ENCODE measurements at regions not wholly inside any gene's neighbourhood (a gene's known extent, or its start where the extent isn't known, plus 50 kb on each side); places are given as distances from the start of the nearest gene placed in this dataset.

DNA sequence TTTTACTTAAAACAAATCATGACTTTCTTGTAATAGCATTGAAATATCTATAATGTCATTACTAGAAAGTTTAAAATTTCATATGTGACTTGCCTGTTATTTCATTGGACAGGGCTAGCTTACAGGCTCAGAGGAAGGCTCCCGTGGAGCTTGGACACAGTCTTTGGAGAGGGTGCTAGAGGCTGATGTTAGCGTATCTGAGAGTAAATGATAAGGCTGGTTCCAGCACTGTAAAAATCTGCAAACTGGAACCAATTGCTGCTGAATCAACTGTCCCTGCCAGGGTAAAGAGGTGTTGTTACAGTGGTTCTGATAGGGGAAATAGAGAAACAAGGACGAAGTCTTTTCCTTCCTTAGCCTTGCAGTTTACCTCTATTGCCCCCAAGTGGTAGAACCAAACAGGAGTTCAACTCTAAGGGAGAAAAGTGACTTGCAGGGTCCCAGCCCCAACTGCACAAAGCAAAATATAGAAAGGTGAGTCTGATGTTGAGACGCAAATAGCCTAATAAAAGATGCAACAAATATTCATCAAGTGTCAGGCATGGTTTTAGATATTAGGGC, 901.7 kb downstream of the DIAPH3 start:
- TF ChIP-seq, protein P1, sequence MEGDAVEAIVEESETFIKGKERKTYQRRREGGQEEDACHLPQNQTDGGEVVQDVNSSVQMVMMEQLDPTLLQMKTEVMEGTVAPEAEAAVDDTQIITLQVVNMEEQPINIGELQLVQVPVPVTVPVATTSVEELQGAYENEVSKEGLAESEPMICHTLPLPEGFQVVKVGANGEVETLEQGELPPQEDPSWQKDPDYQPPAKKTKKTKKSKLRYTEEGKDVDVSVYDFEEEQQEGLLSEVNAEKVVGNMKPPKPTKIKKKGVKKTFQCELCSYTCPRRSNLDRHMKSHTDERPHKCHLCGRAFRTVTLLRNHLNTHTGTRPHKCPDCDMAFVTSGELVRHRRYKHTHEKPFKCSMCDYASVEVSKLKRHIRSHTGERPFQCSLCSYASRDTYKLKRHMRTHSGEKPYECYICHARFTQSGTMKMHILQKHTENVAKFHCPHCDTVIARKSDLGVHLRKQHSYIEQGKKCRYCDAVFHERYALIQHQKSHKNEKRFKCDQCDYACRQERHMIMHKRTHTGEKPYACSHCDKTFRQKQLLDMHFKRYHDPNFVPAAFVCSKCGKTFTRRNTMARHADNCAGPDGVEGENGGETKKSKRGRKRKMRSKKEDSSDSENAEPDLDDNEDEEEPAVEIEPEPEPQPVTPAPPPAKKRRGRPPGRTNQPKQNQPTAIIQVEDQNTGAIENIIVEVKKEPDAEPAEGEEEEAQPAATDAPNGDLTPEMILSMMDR (IDR thresholded peaks at IDR 0.05; ENCODE audit: low read depth, low read length): peak; percentile 94
- Histone ChIP-seq H3K4me3 (ENCODE audit: low read depth, low read length) (no peak overlapping the region; the same call in 1 of the 2 replicates), H3K27me3 (no peaks in the 10 kb centered on the region), H3K9me3 (no peaks in the 10 kb centered on the region), H3K36me3 (no peaks in the 10 kb centered on the region), H3K4me1 (peaks cover 53% of the 10 kb centered on the region)
- peak; percentile 39 for DNase-seq

DNA sequence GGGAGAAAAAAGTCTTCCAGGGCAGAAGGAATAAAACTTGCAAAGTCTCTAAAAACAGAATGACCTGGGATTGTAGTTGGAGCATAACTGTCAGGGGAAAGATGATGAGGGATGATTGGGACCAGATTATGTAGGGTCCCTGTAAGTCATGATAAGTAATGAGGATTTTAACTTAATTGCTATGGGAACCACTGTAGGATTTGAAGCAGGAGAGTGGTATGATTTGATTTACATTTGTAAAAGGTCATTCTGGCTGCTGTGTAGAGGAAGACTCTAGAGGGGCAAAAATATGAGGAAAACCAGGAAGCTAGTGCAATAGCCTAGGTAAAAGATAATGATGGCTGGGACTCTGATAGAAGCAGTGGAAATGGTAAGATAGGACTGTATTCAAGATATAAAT, 900.2 kb downstream of the DIAPH3 start:
- TF ChIP-seq, protein P1 (IDR thresholded peaks at IDR 0.05; ENCODE audit: low read depth, low read length): no peak
- H3K9me3 ChIP-seq: no peaks in the 10 kb centered on the region

DNA sequence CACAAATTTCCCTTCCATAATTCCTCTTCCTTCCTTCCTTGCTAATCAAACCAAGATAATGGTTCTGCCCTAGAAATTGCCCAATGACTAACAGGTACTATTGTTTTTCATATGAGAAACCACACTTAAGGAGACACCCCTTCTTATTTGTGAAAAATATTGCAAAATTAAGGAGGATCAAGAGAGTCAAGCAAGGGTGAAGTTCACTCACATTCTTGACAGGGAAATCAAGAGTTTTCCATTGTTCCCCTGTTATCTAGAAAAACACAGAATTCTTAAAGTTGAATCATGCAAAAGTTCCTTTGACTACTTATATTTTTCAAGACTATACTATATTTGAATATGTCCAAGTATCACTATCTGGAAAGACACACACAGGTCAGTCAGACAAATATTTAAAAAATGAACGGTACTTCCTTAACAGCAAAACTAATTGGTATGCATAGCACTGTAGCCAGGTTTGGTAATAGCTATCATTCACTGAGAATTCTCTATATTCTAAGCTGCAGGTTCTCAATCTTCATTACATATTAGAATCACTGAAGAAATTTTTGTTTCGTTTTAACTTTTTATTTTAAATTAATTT, 897.2 kb downstream of the DIAPH3 start:
- H3K27me3 ChIP-seq: no peaks in the 10 kb centered on the region
- H3K9me3 ChIP-seq: no peaks in the 10 kb centered on the region
- no peak for DNase-seq
- no peak overlapping the region for H3K4me3 ChIP-seq (ENCODE audit: low read depth, low read length)
- H3K4me1 ChIP-seq: peaks cover 31% of the 10 kb centered on the region
- no peaks in the 10 kb centered on the region for H3K36me3 ChIP-seq
- TF ChIP-seq, protein P1 (IDR thresholded peaks at IDR 0.05; ENCODE audit: low read depth, low read length): no peak

More for the DNA sequence above, 900.2 kb downstream of the DIAPH3 start:
- DNase-seq: no peak
- Histone ChIP-seq H3K4me1 (peaks cover 53% of the 10 kb centered on the region), H3K36me3 (no peaks in the 10 kb centered on the region), H3K4me3 (ENCODE audit: low read depth, low read length) (no peak overlapping the region), H3K27me3 (no peaks in the 10 kb centered on the region)

DNA sequence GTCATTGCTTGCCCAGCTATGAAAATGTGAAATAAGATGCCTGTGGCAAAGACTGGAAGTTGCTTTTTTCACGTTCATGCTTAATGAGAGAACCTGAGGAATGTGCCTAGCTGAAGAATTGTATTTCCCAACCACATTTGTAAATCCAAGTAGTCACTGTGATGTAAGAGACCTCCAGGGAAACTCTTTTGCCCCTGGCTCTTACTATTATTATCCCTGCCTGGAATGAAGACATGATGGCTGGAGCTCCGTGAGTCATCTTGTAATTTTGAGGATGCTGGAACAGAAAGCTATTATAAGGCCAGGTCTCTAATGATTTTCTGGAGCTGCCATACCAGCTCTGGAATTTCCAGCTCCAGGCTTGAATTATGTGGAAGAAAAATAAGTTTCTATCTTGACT, 894.3 kb downstream of the DIAPH3 start:
- H3K27me3 ChIP-seq: no peaks in the 10 kb centered on the region
- no peaks in the 10 kb centered on the region for H3K36me3 ChIP-seq
- H3K4me1 ChIP-seq: peaks cover 10% of the 10 kb centered on the region
- no peaks in the 10 kb centered on the region for H3K9me3 ChIP-seq
- no peak overlapping the region for H3K4me3 ChIP-seq (ENCODE audit: low read depth, low read length)
- TF ChIP-seq, protein P1 (IDR thresholded peaks at IDR 0.05; ENCODE audit: low read depth, low read length): no peak
- DNase-seq: no peak

DNA sequence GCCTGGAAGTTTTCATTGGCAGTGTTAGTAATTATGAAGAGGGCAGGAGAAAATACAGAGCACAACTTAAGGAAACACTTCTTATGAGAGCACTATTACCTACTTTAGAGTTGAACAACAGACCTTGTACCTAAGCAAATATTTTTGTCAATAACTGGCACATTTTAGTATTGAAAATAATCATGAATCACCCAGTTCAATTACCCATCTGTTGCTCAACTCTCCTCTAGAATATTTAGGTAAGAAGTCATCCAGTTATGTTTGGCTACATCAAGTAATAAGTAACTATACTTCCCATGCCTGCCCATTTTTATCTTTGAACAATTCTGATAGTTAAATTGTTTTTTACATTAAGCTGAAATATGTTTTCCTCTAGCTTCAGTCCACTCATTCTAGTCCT, 893.4 kb downstream of the DIAPH3 start:
- Histone ChIP-seq H3K4me3 (ENCODE audit: low read depth, low read length) (no peak overlapping the region), H3K36me3 (no peaks in the 10 kb centered on the region), H3K9me3 (no peaks in the 10 kb centered on the region), H3K4me1 (peaks cover 4% of the 10 kb centered on the region; the same call in 1 of the 2 replicates), H3K27me3 (no peaks in the 10 kb centered on the region)
- DNase-seq: no peak
- TF ChIP-seq, protein P1 (IDR thresholded peaks at IDR 0.05; ENCODE audit: low read depth, low read length): no peak

DNA sequence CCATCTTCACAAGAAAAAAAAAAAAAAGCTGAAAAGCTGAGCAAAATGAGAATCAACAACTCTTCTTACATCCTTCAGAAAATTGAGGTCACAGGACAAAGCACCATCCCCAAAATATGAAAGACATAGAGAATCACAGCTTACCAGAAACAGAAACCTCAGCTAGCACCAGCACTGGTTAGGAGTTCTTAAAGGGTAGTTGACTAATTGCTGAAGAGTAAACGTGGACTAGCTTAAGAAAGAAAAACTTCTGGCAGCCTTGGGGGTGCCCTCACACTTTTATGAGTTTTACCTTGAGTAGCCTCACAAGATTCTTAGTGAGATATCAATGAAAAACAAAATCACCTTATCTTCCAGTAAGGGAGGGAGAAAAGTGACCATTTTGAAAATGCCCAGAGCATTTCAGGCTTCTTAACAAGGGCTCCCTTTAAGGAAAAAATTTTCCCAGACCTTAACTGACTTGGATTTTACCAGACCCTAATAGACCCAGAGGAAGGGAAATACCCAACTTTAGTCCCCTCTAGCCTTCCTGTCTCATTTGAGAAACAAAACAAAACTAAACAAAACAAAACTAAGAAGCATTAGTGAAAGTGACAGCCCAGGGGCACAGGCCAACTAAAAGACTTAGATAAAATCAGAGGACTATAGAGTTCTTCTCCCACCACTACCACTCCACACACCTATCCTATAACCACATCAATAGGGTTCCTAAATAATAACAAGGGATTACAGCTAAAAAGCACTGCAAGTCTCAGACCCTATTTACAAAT, 888.6 kb downstream of the DIAPH3 start:
- Histone ChIP-seq H3K4me1 (peaks cover 30% of the 10 kb centered on the region), H3K4me3 (ENCODE audit: low read depth, low read length) (no peak overlapping the region), H3K36me3 (no peaks in the 10 kb centered on the region), H3K9me3 (no peaks in the 10 kb centered on the region), H3K27me3 (no peaks in the 10 kb centered on the region)
- TF ChIP-seq, protein P1 (IDR thresholded peaks at IDR 0.05; ENCODE audit: low read depth, low read length): no peak
- no peak for DNase-seq

Data from BE2C (cell line).